Lung microvascular endothelial cell (primary cell): ENCODE measurements at regions not wholly inside any gene's neighbourhood (a gene's known extent, or its start where the extent isn't known, plus 50 kb on each side); places are given as distances from the start of the nearest gene placed in this dataset.
A peak's percentile ranks its signal among the peaks of the same experiment; 100 is the strongest.
"Not testable (repeated sequence)": the region's sequence is repeated elsewhere in the genome, so short reads cannot be mapped to it uniquely, and the experiment has no call there.

Source experiments
- DNase-seq, 2 donors: peaks; one replicate each; pipeline versions ENCODE4 v3.0.0 to v3.0.0-alpha.2; 2010; ENCODE audit warnings: low read depth in 2 of 2

DNA sequence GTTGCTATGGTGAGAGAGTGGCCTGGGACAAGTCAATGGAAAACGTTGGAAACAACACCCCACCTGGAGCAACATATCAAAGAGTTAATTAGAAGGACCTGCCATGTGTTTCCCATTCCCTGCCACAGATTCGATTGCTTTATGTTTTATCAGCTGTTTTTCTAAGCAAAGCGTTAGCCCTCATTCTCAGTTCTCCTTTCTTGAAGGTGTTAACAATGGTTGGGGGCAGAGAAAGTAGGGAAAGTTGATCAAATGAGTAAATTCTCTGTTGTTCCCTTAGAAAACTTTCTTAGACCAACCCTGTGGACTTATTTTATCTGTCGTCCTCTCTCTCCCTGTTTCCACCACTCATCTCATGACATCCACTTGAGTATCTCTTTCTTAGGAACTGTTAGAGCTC lies 102.5 kb downstream of the ADAMTS15 start:
- no peak for DNase-seq

DNA sequence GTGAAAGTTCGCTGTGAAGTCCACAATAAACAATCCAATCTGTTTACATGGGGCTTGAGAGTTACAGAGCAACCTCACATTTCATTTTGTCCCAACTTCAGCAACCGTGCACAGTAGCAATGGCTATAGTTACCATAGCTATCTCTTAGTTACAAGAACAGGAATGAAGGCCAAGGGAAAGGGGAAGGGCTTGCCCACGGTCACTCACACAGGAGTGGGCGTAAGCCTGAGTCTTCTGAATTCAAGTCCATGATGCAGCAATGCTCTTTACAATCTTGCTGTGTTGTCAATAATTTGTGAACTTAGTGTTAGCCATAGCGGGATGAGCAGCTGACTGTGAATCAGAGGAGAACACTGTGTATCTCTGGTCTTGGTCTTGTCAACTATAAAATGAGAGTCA lies 102.9 kb downstream of the ADAMTS15 start:
- no peak for DNase-seq

DNA sequence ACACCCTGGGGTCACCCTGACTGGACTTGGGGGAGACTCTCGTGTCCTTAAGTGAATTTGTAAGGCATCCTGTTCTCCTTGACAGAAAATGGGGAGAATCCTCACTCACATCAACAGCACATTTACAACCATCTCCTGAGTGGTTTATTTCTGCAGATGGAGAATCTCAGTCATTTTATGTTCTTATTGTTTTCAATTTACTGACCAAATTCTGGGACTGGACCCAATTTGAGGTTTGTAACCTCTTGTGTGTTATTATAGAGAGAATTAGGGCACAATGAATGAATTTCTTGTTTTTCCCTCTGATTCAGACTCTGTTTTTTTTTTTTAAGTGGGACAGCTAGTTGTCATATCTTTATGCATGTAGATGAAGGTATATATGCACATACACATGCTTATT lies 104.9 kb downstream of the ADAMTS15 start:
- DNase-seq = no peak

DNA sequence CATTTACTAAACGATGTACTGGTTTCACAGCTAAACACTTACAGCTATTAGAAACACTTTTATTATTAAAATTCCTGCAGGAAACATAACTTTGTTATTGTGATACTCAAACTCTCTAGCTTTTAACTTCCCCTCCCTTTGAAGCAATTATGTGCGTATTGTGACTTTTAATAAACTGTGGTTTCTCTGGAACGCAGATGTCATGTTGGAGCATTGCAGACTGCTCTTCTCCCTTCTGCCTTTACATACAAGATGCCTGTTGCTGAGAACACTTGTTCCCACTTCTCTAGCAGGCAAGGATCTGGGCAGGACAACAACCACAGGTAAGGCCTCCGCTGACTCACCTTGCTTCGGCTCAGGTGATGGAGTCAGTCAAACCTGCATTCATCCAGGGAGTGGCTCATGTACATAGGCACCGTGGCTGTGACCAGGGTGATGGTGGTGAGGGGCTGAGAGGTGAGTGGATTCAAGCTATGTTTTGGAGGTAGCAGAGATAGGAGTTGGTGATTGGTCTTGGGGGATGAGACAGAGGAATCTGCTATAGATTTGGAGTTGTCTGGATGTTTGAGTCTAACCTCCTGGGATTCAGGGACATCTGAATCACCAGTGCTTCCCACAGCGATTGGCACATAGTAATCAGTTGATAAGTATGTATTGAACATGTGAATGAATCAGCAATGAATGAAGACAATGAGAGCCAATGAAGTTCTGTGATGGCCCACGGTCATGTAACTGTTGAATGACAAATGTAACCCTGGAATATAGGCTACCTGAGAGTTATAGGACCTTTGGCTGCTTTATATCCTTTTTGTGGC lies 106.0 kb downstream of the ADAMTS15 start:
- no peak for DNase-seq

DNA sequence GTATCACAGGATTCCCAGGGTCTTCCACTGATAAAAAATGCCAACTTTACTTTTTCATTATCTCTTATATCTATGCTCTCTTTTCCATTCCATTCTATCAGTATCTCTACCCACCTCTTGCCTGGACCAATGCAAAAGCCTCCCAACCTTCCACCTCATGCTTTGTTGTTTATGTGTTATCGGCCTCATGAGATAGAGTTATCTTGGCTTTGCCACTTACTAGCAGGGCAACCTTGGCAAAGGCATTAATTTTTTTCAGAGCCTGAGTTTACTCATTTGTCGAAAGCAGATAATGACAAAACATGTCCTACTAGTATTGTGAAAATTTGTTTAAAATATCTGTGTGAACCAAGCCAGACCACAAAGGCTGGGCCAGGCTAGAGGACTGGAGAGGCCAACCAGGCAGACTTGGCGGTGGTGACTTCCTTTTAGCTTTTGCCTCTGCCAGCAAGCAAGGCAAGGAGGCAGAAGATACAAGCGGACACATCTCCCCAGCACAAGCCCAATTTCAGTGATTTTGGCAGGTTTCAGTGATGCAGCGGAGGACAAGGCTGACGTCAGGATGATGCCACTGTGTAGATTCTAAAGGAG lies 106.9 kb downstream of the ADAMTS15 start:
- no peak for DNase-seq

DNA sequence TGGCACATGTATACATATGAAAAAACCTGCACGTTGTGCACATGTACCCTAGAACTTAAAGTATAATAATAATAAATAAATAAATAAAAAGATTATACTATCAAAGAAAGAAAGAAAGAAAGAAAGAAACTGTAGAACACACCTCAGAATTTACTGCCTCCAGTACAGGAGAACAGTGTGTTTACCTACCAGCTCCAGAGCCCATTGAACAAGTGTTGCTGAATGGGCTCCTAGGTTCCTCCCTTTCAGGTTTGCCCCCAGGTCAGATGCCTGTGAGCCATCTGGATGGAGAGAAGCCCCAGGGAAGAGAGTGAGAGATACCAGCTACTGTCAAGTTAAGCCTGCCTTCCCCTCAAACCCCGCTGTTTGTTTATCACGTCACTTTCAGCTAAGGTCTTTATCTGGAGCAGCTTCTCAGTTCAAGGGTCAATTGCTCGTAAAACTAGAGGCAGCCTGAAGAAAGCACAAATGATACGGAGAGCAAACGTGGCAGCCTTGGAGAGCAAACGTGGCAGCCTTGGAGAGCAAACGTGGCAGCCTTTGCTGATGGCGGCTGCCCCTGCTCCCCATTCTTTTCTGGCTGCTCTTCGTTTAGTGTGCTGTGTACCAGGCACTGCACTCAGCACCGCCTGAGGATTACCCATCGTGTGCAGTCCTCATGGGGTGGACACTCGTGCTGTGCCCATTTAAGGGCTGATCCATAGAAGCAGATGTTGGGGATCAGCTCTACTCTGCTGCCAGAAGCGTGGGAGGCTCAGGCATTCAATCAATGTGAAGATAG lies 111.7 kb downstream of the ADAMTS15 start:
- no peak for DNase-seq

DNA sequence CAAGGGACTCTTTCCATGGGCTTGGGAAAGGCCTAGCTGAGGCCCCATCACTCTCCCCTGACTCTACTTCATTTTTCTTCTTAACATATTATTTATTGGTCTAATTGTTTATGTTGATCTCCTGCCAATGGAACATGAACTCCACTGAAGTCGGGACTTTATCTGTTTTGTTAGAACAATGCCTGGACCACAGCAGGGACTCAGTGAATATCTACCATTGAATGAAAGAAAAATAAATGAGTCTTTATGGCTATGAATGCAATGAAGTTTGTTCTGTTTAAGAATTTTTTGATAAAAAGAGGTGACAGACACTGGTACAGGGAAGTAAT lies 112.3 kb downstream of the ADAMTS15 start:
- DNase-seq = no peak

DNA sequence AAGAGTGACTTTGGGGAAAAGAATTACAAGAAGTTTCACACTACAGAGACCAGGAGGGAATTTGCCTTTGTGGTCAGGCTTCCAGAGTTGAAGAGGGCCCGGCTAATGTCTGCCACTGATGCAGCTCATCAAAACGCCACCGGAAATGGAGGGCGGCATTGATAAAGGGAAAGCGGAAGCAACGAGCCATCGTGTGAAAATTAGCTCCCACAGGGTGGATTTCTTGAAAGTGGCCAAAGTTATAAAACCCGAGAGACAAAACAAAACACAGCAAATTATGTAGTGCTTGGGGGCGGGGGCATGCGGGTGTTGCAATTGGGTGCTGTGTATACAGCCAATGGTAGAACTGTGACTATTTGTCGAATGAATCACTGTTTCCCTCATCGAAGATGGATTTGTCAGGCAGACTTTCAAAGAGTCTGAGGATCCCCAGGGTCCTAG lies 113.0 kb downstream of the ADAMTS15 start:
- no peak for DNase-seq

DNA sequence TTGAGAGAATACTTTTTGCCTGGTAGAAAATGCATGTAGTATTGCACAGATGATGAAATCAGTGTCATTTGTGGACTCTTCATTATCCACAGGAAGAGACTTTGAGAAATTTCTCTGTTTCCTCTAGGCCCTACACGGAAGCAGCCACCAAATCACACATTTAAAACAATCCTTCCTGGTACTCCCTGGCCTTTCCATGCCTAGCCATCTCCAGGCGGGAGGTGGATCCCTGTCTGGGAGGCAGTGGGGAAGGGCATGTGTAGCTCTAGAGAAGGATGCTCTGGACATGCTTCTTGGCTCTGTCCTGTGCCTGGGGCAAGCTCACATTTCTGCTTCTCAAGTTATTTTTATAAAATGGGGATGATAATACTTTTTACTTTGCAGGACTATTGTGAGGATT lies 114.1 kb downstream of the ADAMTS15 start:
- no peak for DNase-seq

DNA sequence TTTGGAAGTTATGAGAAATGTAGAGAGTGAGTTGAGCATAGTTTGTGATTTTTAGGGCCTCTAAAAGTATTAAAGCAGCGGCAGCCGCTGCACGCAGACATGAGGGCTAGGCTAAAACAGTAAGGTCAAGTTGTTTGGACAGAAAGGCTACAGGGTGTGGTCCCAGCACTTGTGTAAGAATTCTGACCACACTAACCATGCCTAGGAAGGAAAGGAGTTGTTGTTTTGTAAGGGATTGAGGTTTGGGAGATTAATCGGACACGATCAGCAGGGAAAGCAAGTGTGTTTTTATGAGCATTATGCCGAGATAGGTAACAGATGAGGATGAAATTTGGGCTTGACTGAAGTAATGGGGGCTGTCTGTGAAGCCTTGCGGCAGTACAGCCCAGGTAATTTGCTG lies 117.9 kb downstream of the ADAMTS15 start:
- not testable (repeated sequence) for DNase-seq

DNA sequence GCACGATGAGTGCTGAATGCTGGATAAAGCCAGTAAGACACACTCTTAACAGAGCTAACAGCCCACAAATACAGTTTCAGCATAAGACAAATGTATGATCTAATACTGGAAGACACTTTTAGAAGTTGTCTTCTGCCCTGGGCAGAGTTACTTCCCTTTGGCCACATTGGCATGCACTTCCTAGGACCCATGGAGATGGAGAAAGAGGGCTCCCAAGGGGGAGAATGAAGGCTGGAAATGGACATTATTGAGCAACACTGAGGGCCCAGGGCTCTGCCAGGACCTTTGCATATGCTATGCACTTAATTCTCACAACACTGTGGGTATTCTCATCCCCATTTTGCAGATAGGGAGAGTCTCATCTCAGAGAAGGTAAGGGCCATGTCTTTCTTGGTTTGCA lies 123.1 kb downstream of the ADAMTS15 start:
- DNase-seq = no peak

DNA sequence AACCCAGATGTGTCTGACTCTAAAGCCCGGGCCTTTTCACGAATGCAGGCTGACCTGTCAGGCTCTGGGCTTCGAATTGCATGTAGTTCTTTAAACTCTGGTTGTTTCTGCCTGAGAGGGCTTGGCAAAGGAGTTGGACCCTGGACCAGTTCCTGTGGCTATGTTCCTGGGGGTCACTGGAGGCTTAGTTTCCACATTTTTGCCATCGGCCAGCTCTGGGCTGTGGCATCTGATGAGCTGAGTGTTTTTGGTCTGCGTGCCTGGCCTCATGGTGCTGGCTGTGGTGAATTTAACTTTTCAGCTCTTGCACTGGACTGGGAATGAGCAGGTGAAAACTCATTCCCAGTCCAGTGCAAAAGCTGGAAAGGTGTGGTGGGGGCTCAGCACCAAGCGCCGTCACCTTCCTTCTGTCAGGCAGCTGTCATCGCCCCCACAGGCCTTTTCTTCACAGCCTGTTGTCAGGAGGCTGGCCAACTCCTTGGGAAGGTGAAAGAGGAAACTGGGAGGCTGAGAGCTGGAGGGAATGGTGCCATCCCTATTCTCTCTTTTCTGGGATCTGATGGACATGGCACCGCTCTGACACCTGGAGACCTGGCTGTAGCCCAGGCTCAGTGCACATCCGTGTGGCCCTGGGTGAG lies 123.6 kb downstream of the ADAMTS15 start:
- no peak for DNase-seq

DNA sequence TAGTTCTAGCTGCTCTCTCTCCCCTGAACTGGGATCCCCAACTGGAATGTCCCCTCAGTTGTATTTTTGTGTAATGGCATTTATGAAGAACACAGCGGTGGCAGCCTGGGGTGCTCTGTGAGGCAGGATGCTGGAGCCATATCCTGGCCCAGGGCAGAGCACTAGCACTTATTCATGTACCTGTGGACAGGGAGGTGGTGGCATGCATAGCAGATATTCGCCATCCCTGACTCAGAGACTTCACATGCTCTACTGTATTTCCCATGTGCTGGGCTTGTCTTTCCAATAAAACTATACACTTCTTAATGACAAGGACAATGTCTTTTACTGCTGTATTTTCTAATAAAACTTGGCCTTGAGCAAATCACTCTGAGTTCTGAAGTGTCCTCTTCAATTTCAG lies 125.3 kb downstream of the ADAMTS15 start:
- DNase-seq = no peak

DNA sequence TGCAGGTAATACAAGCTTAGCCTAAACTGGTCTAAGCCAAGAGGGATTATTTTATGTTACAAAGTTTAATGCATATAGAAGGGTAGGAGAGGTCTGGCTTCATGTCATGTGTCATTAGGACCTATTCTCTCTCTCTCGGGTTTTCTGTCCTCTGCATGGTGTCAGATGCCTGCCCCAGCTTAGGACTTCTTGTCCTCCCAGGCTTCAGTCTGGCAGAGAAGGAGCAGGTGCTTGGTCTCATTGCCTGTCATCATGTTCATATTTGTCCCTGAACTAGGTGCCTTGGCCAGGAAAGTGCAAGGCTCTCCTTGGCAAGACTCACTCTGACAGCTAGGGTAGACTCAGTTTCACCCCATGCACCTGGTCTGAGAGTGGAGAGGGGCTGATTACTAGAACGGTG lies 126.3 kb downstream of the ADAMTS15 start:
- DNase-seq = no peak

DNA sequence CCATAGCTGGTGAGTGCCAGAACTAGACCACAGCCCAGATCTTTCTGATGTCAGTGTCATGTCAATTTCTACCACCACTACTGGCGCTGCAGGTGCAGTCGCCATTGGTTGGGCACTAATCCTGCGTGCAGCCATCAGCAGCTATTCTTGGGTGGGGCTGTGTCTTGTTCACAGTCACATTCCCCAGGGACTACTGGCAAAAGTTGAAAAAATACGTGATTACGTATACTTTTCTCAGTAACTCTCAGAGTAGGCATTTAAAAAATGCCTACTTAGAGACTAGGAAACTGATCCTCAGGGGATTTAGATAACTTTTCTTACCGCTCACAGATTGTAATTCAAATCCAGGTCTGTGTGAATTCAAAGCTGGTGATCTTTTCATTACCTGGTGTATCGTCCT lies 127.7 kb downstream of the ADAMTS15 start:
- no peak for DNase-seq

DNA sequence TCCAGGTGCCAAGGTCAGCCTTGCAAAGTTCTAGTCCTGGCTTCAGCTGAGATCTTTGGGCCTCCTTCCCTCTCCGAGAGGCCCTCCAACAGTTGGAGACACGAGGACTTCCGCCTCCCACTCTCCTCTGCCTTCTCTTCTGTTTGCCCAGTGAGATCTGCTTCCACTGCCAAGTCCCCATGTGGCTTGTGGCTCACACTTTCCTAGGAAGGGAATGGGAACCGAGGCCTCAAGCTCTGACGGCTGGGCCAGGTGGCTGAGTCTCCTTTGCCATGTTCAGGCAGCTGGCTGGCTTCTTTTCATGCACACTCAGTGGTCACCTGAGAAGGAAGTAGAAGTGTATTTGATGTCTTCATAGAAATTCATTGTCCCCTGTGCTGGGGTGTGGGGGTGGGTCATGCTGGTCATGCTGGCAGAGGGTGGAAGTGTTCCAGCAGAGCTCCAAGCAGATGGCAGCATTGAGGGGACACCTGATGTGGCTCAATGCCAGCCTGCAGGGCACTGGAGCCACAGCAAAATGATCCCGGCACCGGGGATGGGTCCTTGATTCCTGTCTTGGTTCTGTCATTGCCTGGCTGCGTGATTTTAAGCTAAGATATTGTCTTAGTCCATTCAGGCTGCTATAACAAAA lies 130.4 kb downstream of the ADAMTS15 start:
- no peak for DNase-seq

DNA sequence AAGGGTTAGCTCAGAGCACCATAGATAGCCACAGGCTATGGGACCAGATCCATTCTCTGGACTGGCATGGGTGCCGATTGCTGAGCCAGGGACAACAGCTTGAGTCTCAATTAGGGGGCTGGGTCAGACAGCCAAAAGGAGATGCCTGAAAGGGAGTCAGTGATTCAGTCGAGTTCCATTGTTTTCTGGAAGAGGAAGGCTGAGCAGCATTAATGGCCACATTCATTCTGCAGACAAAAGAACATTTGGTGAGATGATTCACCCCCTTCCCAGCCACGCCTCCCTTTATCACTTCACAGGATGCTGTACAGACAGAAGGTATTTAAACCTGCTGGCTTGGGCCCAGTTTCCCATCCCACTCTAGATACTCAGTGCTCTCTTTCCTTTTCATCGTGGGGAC lies 131.9 kb downstream of the ADAMTS15 start:
- DNase-seq = peak; percentile 61 to 81

DNA sequence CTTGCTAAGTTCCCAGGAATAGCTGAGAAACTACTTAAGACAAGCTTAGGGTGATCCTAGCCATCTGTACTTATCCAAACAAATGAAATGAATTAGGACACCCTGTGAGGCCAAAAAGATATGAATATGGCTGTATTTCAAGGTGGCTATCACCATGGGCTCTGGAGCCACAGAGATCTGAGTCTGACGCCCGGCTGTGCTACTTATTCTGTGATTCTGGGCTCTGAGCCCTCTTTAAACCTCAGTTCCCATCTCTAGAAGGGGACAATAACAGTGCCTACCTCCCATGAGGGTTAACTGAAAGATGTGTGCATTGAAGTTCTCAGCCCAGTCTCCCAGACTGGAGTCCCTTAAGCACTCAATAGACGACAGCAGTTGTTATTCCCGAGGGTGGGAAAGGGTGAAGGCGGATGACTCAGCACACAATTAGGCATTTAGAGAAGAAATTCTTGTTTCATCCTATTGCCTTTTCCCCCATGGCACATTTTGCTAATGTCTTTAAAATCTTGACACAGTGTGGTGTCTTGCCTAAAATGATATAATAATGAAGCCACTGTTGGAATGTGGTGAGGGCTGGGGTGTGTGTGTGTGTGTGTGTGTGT lies 132.5 kb downstream of the ADAMTS15 start:
- peak in 1 of 2 donors; percentile 9 for DNase-seq

DNA sequence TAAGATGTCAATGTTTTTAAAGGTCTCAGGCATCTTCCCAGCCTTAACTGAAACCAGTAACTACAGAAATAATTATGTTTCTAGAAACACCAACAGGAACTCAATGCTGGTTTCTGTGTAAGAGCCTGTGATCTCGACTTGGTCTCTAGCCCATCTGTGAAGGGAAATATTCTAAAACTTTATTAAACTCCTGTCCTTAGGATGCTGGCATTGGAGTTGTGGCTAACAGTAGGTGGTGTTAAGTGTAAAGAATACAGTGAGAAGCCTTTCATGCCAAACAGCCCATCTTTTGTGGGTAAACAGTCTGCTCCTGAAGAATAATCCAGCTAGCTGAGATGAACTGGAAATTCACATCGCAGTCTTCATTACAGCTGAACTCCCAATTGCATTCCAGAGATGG lies 133.2 kb downstream of the ADAMTS15 start:
- DNase-seq = no peak

DNA sequence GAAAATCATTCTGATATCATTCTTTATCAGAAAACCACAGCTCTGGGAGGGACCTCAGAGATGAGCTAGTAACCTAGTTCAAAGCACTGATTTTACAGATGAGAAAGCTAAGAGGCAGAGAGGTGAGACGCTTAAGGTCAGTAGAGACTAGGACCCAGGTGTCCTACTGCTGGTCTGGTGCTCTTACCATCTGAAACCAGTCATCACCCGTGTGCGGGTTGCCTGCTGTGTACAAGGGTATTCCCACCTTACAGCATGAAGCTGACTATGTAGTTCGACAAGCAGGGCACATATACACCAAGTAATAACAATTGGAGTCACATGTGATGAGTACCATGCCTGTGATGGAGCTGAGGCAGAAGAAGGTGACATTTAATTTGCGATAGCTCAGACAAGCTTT lies 133.7 kb downstream of the ADAMTS15 start:
- no peak for DNase-seq

DNA sequence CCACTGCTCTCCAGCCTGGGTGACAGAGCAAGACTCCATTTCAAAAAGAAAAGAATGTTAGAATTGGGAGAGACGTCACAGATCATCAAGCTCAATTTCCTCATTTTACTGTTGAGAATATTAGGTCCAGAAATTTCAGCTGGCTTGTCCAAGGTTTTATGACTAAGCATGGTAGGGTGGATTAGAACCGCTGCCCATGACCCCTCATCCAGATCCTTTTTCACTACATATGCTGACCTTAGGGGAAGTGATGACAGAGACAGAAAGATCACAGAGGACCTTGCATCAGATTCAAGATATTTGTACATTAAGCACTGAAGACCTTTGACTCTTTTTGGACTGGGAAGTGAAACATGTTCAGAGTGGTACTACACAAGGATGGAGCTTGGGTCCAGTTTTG lies 134.5 kb downstream of the ADAMTS15 start:
- DNase-seq = no peak
